ENCODE measurements at regions not wholly inside any gene's neighbourhood (a gene's known extent, or its start where the extent isn't known, plus 50 kb on each side); places are given as distances from the start of the nearest gene placed in this dataset.

- no peak for TF ChIP-seq CTCF (IDR thresholded peaks at IDR 0.05)
- TF ChIP-seq POLR2A (IDR thresholded peaks at IDR 0.05), result no peak
These were observed 346.1 kb downstream of the DIRAS2 start for GRCh38 chr9:90296539-90296938.

Data from breast epithelium (tissue), 3 donors.